Peyer's patch (tissue), 4 donors: ENCODE measurements at regions not wholly inside any gene's neighbourhood (a gene's known extent, or its start where the extent isn't known, plus 50 kb on each side); places are given as distances from the start of the nearest gene placed in this dataset.

Experiments
- POLR2A ChIP-seq, 2 donors: fragments of 450-650 bp; IDR thresholded peaks; one replicate each; pipeline ENCODE4 v1.5.1; 2017; ENCODE audit warnings: antibody characterized with exemption in 2 of 2, mild to moderate bottlenecking in 2 of 2, moderate library complexity in 2 of 2
- TF ChIP-seq, protein P1 (sequence below), 6 experiments: fragments of 450-650 bp in 4 of 6; fragments of 200-600 bp in 2 of 6; sonication (generic) in 1 of 6; IDR thresholded peaks; one replicate each; pipeline ENCODE4 v1.5.1; 2017 to 2019; ENCODE audit warnings: antibody characterized with exemption in 6 of 6, mild to moderate bottlenecking in 3 of 6, moderate library complexity in 1 of 6

- no peak for TF ChIP-seq POLR2A (IDR thresholded peaks at IDR 0.05)
- TF ChIP-seq, protein P1, sequence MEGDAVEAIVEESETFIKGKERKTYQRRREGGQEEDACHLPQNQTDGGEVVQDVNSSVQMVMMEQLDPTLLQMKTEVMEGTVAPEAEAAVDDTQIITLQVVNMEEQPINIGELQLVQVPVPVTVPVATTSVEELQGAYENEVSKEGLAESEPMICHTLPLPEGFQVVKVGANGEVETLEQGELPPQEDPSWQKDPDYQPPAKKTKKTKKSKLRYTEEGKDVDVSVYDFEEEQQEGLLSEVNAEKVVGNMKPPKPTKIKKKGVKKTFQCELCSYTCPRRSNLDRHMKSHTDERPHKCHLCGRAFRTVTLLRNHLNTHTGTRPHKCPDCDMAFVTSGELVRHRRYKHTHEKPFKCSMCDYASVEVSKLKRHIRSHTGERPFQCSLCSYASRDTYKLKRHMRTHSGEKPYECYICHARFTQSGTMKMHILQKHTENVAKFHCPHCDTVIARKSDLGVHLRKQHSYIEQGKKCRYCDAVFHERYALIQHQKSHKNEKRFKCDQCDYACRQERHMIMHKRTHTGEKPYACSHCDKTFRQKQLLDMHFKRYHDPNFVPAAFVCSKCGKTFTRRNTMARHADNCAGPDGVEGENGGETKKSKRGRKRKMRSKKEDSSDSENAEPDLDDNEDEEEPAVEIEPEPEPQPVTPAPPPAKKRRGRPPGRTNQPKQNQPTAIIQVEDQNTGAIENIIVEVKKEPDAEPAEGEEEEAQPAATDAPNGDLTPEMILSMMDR (IDR thresholded peaks at IDR 0.05): no peak
Observed at GRCh38 chr10:110445871-110446270, 51.8 kb upstream of the DUSP5 start.
